H9 (cell line): ENCODE measurements at regions not wholly inside any gene's neighbourhood (a gene's known extent, or its start where the extent isn't known, plus 50 kb on each side); places are given as distances from the start of the nearest gene placed in this dataset.

ENCODE experiments used
- DNase-seq: peaks from one replicate; pipeline ENCODE4 v3.0.0-alpha.2; 2017
- H2AFZ ChIP-seq: one replicate; pipeline ENCODE4 v1.6.1; 2013; ENCODE audit warnings: mild to moderate bottlenecking, low read length, control low read depth, moderate library complexity
- H2AK5ac ChIP-seq: 2 replicates; pipeline ENCODE4 v1.6.1; 2013; ENCODE audit warnings: low read length, control low read depth, mixed read lengths; ENCODE audit not compliant: insufficient read length
- H2BK120ac ChIP-seq: one replicate; pipeline ENCODE4 v1.6.1; 2013; ENCODE audit warnings: low read depth, mild to moderate bottlenecking, low read length, control low read depth, inconsistent platforms; ENCODE audit not compliant: poor library complexity, severe bottlenecking
- H2BK12ac ChIP-seq: 2 replicates; pipeline ENCODE4 v1.6.1; 2013; ENCODE audit warnings: low read length, control low read depth, mixed read lengths, low read depth; ENCODE audit not compliant: insufficient read length
- H2BK15ac ChIP-seq: 2 replicates; pipeline ENCODE4 v1.6.1; 2013; ENCODE audit warnings: low read depth, low read length, control low read depth
- H2BK20ac ChIP-seq: one replicate; pipeline ENCODE4 v1.6.1; 2013; ENCODE audit warnings: low read depth, mild to moderate bottlenecking, low read length, control low read depth, inconsistent platforms; ENCODE audit not compliant: poor library complexity, severe bottlenecking
- H2BK5ac ChIP-seq: 2 replicates; pipeline ENCODE4 v1.6.1; 2013; ENCODE audit warnings: low read length, control low read depth, mixed read lengths; ENCODE audit not compliant: insufficient read length
- H3K14ac ChIP-seq: 2 replicates; pipeline ENCODE4 v1.6.1; 2013; ENCODE audit warnings: low read length, control low read depth; ENCODE audit not compliant: insufficient read depth
- H3K18ac ChIP-seq: 2 replicates; pipeline ENCODE4 v1.6.1; 2013; ENCODE audit warnings: low read depth, mild to moderate bottlenecking, mixed read lengths, low read length, control low read depth; ENCODE audit not compliant: insufficient read length
- H3K23ac ChIP-seq: 2 replicates; pipeline ENCODE4 v1.6.1; 2013; ENCODE audit warnings: low read length, control low read depth, mixed read lengths, low read depth; ENCODE audit not compliant: insufficient read length
- H3K23me2 ChIP-seq: 2 replicates; pipeline ENCODE4 v1.6.1; 2013; ENCODE audit warnings: low read depth, mild to moderate bottlenecking, mixed read lengths, low read length, control low read depth; ENCODE audit not compliant: insufficient read length, poor library complexity, severe bottlenecking
- H3K27ac ChIP-seq: 2 replicates; pipeline ENCODE4 v1.5.1; 2013; ENCODE audit warnings: low read length, control low read depth, mixed read lengths, low read depth; ENCODE audit not compliant: insufficient read length
- H3K27me3 ChIP-seq: 2 replicates; pipeline ENCODE4 v1.6.1; 2013; ENCODE audit warnings: low read length, control low read depth, inconsistent platforms; ENCODE audit not compliant: insufficient read depth
- H3K4ac ChIP-seq: 2 replicates; pipeline ENCODE4 v1.6.1; 2013; ENCODE audit warnings: low read depth, mild to moderate bottlenecking, control low read depth, inconsistent platforms, low read length, moderate library complexity
- H3K4me1 ChIP-seq: 2 replicates; pipeline ENCODE4 v1.6.1; 2013; ENCODE audit warnings: low read length, control low read depth, inconsistent platforms; ENCODE audit not compliant: insufficient read depth
- H3K4me2 ChIP-seq: 2 replicates; pipeline ENCODE4 v1.6.1; 2013; ENCODE audit warnings: low read length, control low read depth, mixed read lengths; ENCODE audit not compliant: insufficient read length, insufficient read depth
- H3K56ac ChIP-seq: 2 replicates; pipeline ENCODE4 v1.6.1; 2013; ENCODE audit warnings: low read depth, mild to moderate bottlenecking, mixed read lengths, low read length, control low read depth; ENCODE audit not compliant: insufficient read length
- H3K79me1 ChIP-seq: 2 replicates; pipeline ENCODE4 v1.6.1; 2013; ENCODE audit warnings: low read depth, mild to moderate bottlenecking, moderate library complexity, low read length, control low read depth, inconsistent platforms; ENCODE audit not compliant: insufficient read depth, poor library complexity, severe bottlenecking
- H3K79me2 ChIP-seq: 2 replicates; pipeline ENCODE4 v1.6.1; 2013; ENCODE audit warnings: low read length, control low read depth, inconsistent platforms; ENCODE audit not compliant: insufficient read depth
- H3K9ac ChIP-seq: 2 replicates; pipeline ENCODE4 v1.6.1; 2013; ENCODE audit warnings: low read length, control low read depth, mixed read lengths; ENCODE audit not compliant: insufficient read length; ENCODE audit errors: extremely low read depth
- H3K9me3 ChIP-seq: one replicate; pipeline ENCODE4 v1.6.1; 2013; ENCODE audit warnings: low read depth, low read length, inconsistent platforms; ENCODE audit not compliant: control insufficient read depth
- H3T11ph ChIP-seq: one replicate; pipeline ENCODE4 v1.6.1; 2013; ENCODE audit warnings: mild to moderate bottlenecking, low read length, control low read depth, inconsistent platforms
- H4K20me1 ChIP-seq: one replicate; pipeline ENCODE4 v1.6.1; 2013; ENCODE audit not compliant: control insufficient read depth, insufficient read length, insufficient read depth
- H4K5ac ChIP-seq: 2 replicates; pipeline ENCODE4 v1.6.1; 2013; ENCODE audit warnings: low read depth, mild to moderate bottlenecking, mixed read lengths, low read length, control low read depth; ENCODE audit not compliant: insufficient read length
- H4K8ac ChIP-seq: replicated peaks from 2 replicates; pipeline ENCODE4 v1.6.1; 2013; ENCODE audit warnings: low read length, control low read depth, mixed read lengths, low read depth; ENCODE audit not compliant: insufficient read length
- H4K91ac ChIP-seq: 2 replicates; pipeline ENCODE4 v1.6.1; 2013; ENCODE audit warnings: low read depth, mild to moderate bottlenecking, moderate library complexity, mixed read lengths, low read length, control low read depth; ENCODE audit not compliant: insufficient read length
- H3K27ac Mint-ChIP-seq, 3 experiments: 2 replicates in 2 of 3; 3 replicates in 1 of 3; pipeline ENCODE4 v1.8.0; 2020 to 2021; ENCODE audit warnings: mixed read lengths in 3 of 3, mild to moderate bottlenecking in 1 of 3, moderate library complexity in 1 of 3
- H3K27me3 Mint-ChIP-seq: 2 replicates; pipeline ENCODE4 v1.8.0; 2021; ENCODE audit warnings: low read depth, mild to moderate bottlenecking, moderate library complexity, mixed read lengths
- H3K36me3 Mint-ChIP-seq, 3 experiments: 2 replicates in 2 of 3; 3 replicates in 1 of 3; pipeline ENCODE4 v1.8.0; 2020 to 2021; ENCODE audit warnings: low read depth in 3 of 3, mixed read lengths in 3 of 3; ENCODE audit not compliant: insufficient read depth in 1 of 3
- H3K4me1 Mint-ChIP-seq, 2 experiments: 2 replicates each; pipeline ENCODE4 v1.8.0; 2020; ENCODE audit warnings: mixed read lengths in 2 of 2
- H3K4me3 Mint-ChIP-seq, 2 experiments: 2 replicates in 1 of 2; 3 replicates in 1 of 2; pipeline ENCODE4 v1.8.0; 2020 to 2021; ENCODE audit warnings: mild to moderate bottlenecking in 2 of 2, mixed read lengths in 2 of 2, moderate library complexity in 1 of 2
- H3K9me3 Mint-ChIP-seq, 2 experiments: 2 replicates in 1 of 2; 3 replicates in 1 of 2; pipeline ENCODE4 v1.8.0; 2020; ENCODE audit warnings: mild to moderate bottlenecking in 2 of 2, mixed read lengths in 2 of 2, moderate library complexity in 1 of 2
- CTCF ChIP-seq: fragments of 200-600 bp; sonication (generic); conservative IDR thresholded peaks from 3 replicates; pipeline ENCODE4 v1.8.0; 2021; ENCODE audit warnings: antibody characterized with exemption, mild to moderate bottlenecking
- WGBS: extraction: QIAGEN DNeasy Blood & Tissue Kit; methylation state at CpG from one replicate; pipeline ENCODE4 v1.1.7; 2013; ENCODE audit warnings: missing lambda C conversion rate, low lambda C conversion rate, mixed read lengths; ENCODE audit not compliant: insufficient read length; ENCODE audit errors: extremely low coverage; 5-methylcytosine and 5-hydroxymethylcytosine counted together

- peaks cover 2 to 11% (median 6%) of the 10 kb centered on the region in 3 experiments; a peak in 6 of 7 replicates for H3K36me3 Mint-ChIP-seq
- Histone ChIP-seq H3K18ac (no peak overlapping the region), H2AK5ac (no peak overlapping the region), H3K4ac (no peak overlapping the region), H3K23ac (no peak overlapping the region), H3K23me2 (no peaks in the 10 kb centered on the region), H2BK12ac (no peak overlapping the region), H2BK15ac (no peak overlapping the region), H3T11ph (no peak overlapping the region), H4K91ac (no peak overlapping the region), H2AFZ (no peak overlapping the region), H3K9ac (no peak overlapping the region), H3K56ac (no peak overlapping the region), H4K8ac (no peak overlapping the region), H3K79me1 (no peaks in the 10 kb centered on the region), H4K20me1 (no peaks in the 10 kb centered on the region), H4K5ac (no peak overlapping the region), H3K4me2 (no peak overlapping the region), H2BK5ac (no peak overlapping the region), H3K4me1 (no peaks in the 10 kb centered on the region), H3K14ac (no peak overlapping the region), H2BK20ac (no peak overlapping the region), H3K27ac (no peak overlapping the region), H3K79me2 (no peaks in the 10 kb centered on the region), H2BK120ac (no peak overlapping the region), H3K9me3 (no peaks in the 10 kb centered on the region), H3K27me3 (no peaks in the 10 kb centered on the region)
- no peaks in the 10 kb centered on the region for H3K4me1 Mint-ChIP-seq
- peaks cover 2 to 3% of the 10 kb centered on the region in 2 experiments; a peak in 4 of 5 replicates for H3K9me3 Mint-ChIP-seq
- H3K27ac Mint-ChIP-seq = no peak overlapping the region
- H3K27me3 Mint-ChIP-seq = no peaks in the 10 kb centered on the region
- DNase-seq = no peak
- WGBS = no CpG with 5 or more reads among the region's 1 CpG
- no peak for TF ChIP-seq CTCF
- no peak overlapping the region for H3K4me3 Mint-ChIP-seq
These were observed 1624.1 kb upstream of the PRR20A start for GRCh38 chr13:55516610-55517009.
